Upper lobe of left lung (tissue), 4 donors: ENCODE measurements at regions not wholly inside any gene's neighbourhood (a gene's known extent, or its start where the extent isn't known, plus 50 kb on each side); places are given as distances from the start of the nearest gene placed in this dataset.

Experiments
- CTCF ChIP-seq, 6 experiments: fragments of 450-650 bp in 4 of 6; fragments of 200-600 bp in 2 of 6; sonication (generic) in 2 of 6; IDR thresholded peaks; one replicate each; pipeline ENCODE4 v1.5.1; 2016 to 2019; ENCODE audit warnings: antibody characterized with exemption in 6 of 6
- EP300 ChIP-seq, 4 donors: sonication (generic); formaldehyde crosslinking; IDR thresholded peaks; one replicate each; pipeline ENCODE4 v1.5.1; 2017; ENCODE audit warnings: antibody characterized with exemption in 4 of 4, control low read depth in 2 of 4
- POLR2A ChIP-seq, 4 donors: fragments of 450-650 bp; IDR thresholded peaks; one replicate each; pipeline ENCODE4 v1.5.1; 2016 to 2017; ENCODE audit warnings: antibody characterized with exemption in 4 of 4, mild to moderate bottlenecking in 2 of 4
- POLR2AphosphoS5 ChIP-seq, 2 donors: sonication (generic); formaldehyde crosslinking; IDR thresholded peaks; one replicate each; pipeline ENCODE4 v1.5.1; 2017; ENCODE audit warnings: antibody characterized with exemption in 2 of 2

- no peak for TF ChIP-seq CTCF (IDR thresholded peaks at IDR 0.05)
- TF ChIP-seq EP300 (IDR thresholded peaks at IDR 0.05) = no peak
- no peak for TF ChIP-seq POLR2AphosphoS5 (IDR thresholded peaks at IDR 0.05)
- TF ChIP-seq POLR2A (IDR thresholded peaks at IDR 0.05) = no peak
Observed at GRCh38 chr14:76320486-76320885, 55.5 kb upstream of the ESRRB start.
